ENCODE measurements at regions not wholly inside any gene's neighbourhood (a gene's known extent, or its start where the extent isn't known, plus 50 kb on each side); places are given as distances from the start of the nearest gene placed in this dataset.

DNA sequence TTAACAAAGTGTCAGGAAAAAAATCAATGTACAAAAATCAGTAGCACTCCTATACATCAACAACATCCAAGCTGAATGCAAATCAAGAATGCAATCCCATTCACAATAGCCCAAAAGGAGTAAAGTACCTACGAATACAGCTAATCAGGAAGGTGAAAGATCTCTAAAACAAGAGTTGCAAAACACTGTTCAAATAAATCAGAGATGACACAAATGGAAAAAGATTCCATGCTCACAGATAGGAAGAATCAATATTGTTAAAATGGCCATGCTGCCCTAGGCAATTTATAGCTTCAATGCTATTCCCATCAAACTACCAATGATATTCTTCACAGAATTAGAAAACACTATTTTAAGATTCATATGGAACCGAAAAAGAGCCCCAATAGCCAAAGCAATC is 223.7 kb upstream of the CD96 start:
- Histone ChIP-seq H3K9me2 (ENCODE audit: insufficient read depth, low read length) (no peaks in the 10 kb centered on the region), H2AFZ (ENCODE audit: low read length) (no peak overlapping the region), H3K27ac (ENCODE audit: low read depth, low read length, poor library complexity, severe bottlenecking) (no peak overlapping the region), H3K79me2 (ENCODE audit: insufficient read depth, low read depth, low read length) (no peaks in the 10 kb centered on the region), H3K4me1 (ENCODE audit: insufficient read depth, low read length, poor library complexity, severe bottlenecking) (no peaks in the 10 kb centered on the region), H3K9me3 (ENCODE audit: low read length) (no peaks in the 10 kb centered on the region), H3K36me3 (ENCODE audit: insufficient read depth, low read length) (no peaks in the 10 kb centered on the region), H3K4me3 (ENCODE audit: low read depth, low read length, poor library complexity, severe bottlenecking) (no peak overlapping the region), H4K20me1 (ENCODE audit: insufficient read depth, low read length) (no peaks in the 10 kb centered on the region), H3K4me2 (ENCODE audit: low read length) (no peak overlapping the region)
- ChIA-PET CTCF (ENCODE audit: unreplicated experiment) (no interaction called here), POLR2A (no interaction called here)
- intact Hi-C loops (cut with micrococcal nuclease; ENCODE audit: unreplicated experiment): no loop called here
- TF ChIP-seq, protein P1, sequence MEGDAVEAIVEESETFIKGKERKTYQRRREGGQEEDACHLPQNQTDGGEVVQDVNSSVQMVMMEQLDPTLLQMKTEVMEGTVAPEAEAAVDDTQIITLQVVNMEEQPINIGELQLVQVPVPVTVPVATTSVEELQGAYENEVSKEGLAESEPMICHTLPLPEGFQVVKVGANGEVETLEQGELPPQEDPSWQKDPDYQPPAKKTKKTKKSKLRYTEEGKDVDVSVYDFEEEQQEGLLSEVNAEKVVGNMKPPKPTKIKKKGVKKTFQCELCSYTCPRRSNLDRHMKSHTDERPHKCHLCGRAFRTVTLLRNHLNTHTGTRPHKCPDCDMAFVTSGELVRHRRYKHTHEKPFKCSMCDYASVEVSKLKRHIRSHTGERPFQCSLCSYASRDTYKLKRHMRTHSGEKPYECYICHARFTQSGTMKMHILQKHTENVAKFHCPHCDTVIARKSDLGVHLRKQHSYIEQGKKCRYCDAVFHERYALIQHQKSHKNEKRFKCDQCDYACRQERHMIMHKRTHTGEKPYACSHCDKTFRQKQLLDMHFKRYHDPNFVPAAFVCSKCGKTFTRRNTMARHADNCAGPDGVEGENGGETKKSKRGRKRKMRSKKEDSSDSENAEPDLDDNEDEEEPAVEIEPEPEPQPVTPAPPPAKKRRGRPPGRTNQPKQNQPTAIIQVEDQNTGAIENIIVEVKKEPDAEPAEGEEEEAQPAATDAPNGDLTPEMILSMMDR (conservative IDR thresholded peaks at IDR 0.05; ENCODE audit: low read length): no peak
- no peak for TF ChIP-seq EZH2phosphoT487 (IDR thresholded peaks at IDR 0.05; ENCODE audit: borderline replicate concordance, low read depth, low read length)
- BruUV-seq (replicated peaks): no TSS peak
- no peak for DNase-seq (ENCODE audit: low spot score)

DNA sequence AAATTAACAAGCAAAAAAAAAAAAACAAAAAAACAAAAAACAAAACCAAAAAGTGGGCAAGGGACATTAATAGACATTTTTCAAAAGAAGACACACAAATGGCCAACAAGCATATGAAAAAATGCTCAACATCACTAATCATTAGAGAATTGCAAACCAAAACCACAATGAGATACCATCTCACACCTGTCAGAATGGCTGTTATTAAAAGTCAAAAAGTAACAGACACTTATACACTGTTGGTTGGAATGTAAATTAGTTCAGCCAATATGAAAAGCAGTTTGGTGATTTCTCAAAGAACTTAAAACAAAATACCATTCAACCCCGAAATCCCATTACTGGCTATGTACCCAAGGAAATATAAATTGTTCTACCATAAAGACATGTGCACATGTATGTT is 222.4 kb upstream of the CD96 start:
- Histone ChIP-seq H2AFZ (ENCODE audit: low read length) (no peak overlapping the region), H3K36me3 (ENCODE audit: insufficient read depth, low read length) (no peaks in the 10 kb centered on the region), H3K9me2 (ENCODE audit: insufficient read depth, low read length) (no peaks in the 10 kb centered on the region), H4K20me1 (ENCODE audit: insufficient read depth, low read length) (no peaks in the 10 kb centered on the region), H3K4me1 (ENCODE audit: insufficient read depth, low read length, poor library complexity, severe bottlenecking) (peaks cover 10% of the 10 kb centered on the region), H3K4me3 (ENCODE audit: low read depth, low read length, poor library complexity, severe bottlenecking) (no peak overlapping the region), H3K79me2 (ENCODE audit: insufficient read depth, low read depth, low read length) (no peaks in the 10 kb centered on the region), H3K4me2 (ENCODE audit: low read length) (no peak overlapping the region), H3K27ac (ENCODE audit: low read depth, low read length, poor library complexity, severe bottlenecking) (no peak overlapping the region), H3K9me3 (ENCODE audit: low read length) (no peaks in the 10 kb centered on the region)
- DNase-seq (ENCODE audit: low spot score): no peak
- no peak for TF ChIP-seq EZH2phosphoT487 (IDR thresholded peaks at IDR 0.05; ENCODE audit: borderline replicate concordance, low read depth, low read length)
- TF ChIP-seq, protein P1 (conservative IDR thresholded peaks at IDR 0.05; ENCODE audit: low read length): no peak
- CTCF ChIA-PET (ENCODE audit: unreplicated experiment): no interaction called here
- POLR2A ChIA-PET: no interaction called here
- intact Hi-C loops (cut with micrococcal nuclease; ENCODE audit: unreplicated experiment): no loop called here
- no TSS peak for BruUV-seq (replicated peaks)

DNA sequence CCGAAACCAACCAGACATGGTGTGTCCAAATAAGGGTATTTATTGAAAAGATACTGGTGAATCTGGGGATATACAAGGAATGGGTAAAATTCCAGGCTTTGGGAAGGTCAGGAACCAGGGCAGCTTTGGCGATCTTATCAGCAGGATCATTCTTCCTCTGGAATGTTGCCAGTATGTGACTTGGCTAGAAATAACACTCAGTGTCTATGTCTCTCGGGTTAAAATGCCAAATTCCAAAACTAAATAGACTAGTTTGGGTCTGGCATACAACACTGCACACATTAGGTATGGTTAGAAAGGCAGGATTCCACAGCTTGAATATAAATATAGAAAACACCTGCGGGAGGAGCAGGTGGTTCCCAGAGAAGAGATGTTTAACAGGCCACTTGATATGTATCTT is 220.2 kb upstream of the CD96 start:
- POLR2A ChIA-PET: interaction anchor here (0.6 kb wide), 1 partner anchor 930 kb away, joined by 3 read pairs; no protein-coding TSS in a partner anchor
- no peak overlapping the region for H3K4me3 ChIP-seq (ENCODE audit: low read depth, low read length, poor library complexity, severe bottlenecking)

More for the DNA sequence above, 220.2 kb upstream of the CD96 start:
- CTCF ChIA-PET (ENCODE audit: unreplicated experiment): no interaction called here
- H3K36me3 ChIP-seq (ENCODE audit: insufficient read depth, low read length): no peaks in the 10 kb centered on the region
- no peak for TF ChIP-seq EZH2phosphoT487 (IDR thresholded peaks at IDR 0.05; ENCODE audit: borderline replicate concordance, low read depth, low read length)
- no peaks in the 10 kb centered on the region for H3K79me2 ChIP-seq (ENCODE audit: insufficient read depth, low read depth, low read length)
- peaks cover 30% of the 10 kb centered on the region for H3K4me1 ChIP-seq (ENCODE audit: insufficient read depth, low read length, poor library complexity, severe bottlenecking)
- no peak overlapping the region for H3K4me2 ChIP-seq (ENCODE audit: low read length)
- H3K9me3 ChIP-seq (ENCODE audit: low read length): no peaks in the 10 kb centered on the region
- no peak overlapping the region for H3K27ac ChIP-seq (ENCODE audit: low read depth, low read length, poor library complexity, severe bottlenecking)
- no peaks in the 10 kb centered on the region for H4K20me1 ChIP-seq (ENCODE audit: insufficient read depth, low read length)
- 0 out of 2 replicates have a peak, but pooled peaks cover 3% of the 10 kb centered on the region for H3K9me2 ChIP-seq (ENCODE audit: insufficient read depth, low read length)
- H2AFZ ChIP-seq (ENCODE audit: low read length): no peak overlapping the region
- DNase-seq (ENCODE audit: low spot score): no peak
- BruUV-seq (replicated peaks): no TSS peak
- intact Hi-C loops (cut with micrococcal nuclease; ENCODE audit: unreplicated experiment): no loop called here
